ENCODE measurements at regions not wholly inside any gene's neighbourhood (a gene's known extent, or its start where the extent isn't known, plus 50 kb on each side); places are given as distances from the start of the nearest gene placed in this dataset.

DNA sequence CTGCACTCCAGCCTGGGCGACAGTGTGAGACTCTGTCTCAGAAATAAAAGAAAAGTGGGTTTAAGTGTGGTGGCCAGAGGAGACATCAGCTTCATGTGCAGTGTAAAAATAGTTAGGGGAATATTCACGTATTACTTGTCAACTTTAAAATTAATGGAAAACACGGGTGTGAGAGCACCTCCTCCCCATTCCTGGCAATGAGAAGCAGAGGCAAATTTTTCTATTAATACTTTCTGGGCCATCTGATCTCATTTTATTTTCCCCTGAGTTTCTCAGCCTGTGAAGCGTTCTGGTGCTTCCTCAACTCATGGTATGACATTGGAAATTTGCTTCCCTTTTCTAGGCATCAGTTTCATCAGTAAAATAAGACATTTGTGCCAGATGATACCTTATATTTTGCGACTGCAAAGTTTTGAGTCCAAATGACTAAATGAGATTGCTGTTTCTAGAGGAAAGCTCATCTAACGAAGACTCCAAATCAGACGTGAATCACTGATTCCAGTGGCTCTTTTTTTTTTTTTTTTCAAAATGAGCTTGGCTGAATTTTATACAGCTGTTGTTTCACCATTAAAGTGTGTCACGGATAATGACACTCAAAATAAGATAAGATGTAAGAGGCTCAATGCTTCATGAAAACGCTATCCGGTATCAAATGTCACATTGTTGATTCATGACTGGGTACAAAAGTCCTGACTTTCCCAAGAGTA is 104.6 kb downstream of the MSX2 start:
- H3K4me1 ChIP-seq (ENCODE audit: control insufficient read depth, low read length): no peaks in the 10 kb centered on the region
- no peaks in the 10 kb centered on the region for H3F3A ChIP-seq (ENCODE audit: control insufficient read depth, insufficient read depth)

DNA sequence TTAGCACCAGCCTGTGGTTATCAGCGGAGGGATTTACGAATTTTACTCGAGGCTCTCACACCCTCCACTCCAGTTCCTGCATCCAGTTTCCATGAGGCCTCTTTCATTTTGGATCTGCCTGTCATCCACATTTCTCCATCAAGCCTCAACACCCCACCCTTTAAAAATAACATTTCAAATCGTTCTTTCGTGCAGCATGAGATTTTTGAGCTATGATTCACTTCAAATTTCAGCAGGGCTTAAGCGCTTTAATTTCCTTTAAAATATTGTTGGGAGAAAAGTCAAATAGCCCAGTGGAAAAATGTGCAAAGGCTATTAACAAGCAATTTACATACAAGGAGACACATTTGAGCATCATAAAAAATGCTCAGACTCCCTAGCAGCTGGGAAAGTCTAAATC is 103.2 kb downstream of the MSX2 start:
- no peak overlapping the region for H3K4me3 ChIP-seq (ENCODE audit: low read length)
- H3K27ac ChIP-seq (ENCODE audit: low read depth, low read length): no peak overlapping the region
- H4K20me1 ChIP-seq (ENCODE audit: control insufficient read depth, insufficient read depth, low read depth, low read length): no peaks in the 10 kb centered on the region
- H3K4me1 ChIP-seq (ENCODE audit: control insufficient read depth, low read length): no peaks in the 10 kb centered on the region
- H3K79me2 ChIP-seq (ENCODE audit: control insufficient read depth, low read length): no peaks in the 10 kb centered on the region
- TF ChIP-seq CTCF (IDR thresholded peaks at IDR 0.05; ENCODE audit: low read depth, low read length, poor library complexity, severe bottlenecking): no peak
- TF ChIP-seq EZH2phosphoT487 (IDR thresholded peaks at IDR 0.05; ENCODE audit: borderline replicate concordance, low read length): no peak
- no peaks in the 10 kb centered on the region for H3F3A ChIP-seq (ENCODE audit: control insufficient read depth, insufficient read depth)
- H3K4me2 ChIP-seq (ENCODE audit: low read length): no peak overlapping the region
- H3K9me3 ChIP-seq (ENCODE audit: control insufficient read depth, insufficient read depth, low read length): no peaks in the 10 kb centered on the region
- no peaks in the 10 kb centered on the region for H3K36me3 ChIP-seq (ENCODE audit: control insufficient read depth, low read length)
- H3K27me3 ChIP-seq (ENCODE audit: control insufficient read depth, low read length): no peaks in the 10 kb centered on the region
- H3K9me2 ChIP-seq (replicated peaks; ENCODE audit: control insufficient read depth, low read length): no peaks in the 10 kb centered on the region

More for the DNA sequence above, 104.6 kb downstream of the MSX2 start:
- Histone ChIP-seq H3K79me2 (ENCODE audit: control insufficient read depth, low read length) (no peaks in the 10 kb centered on the region), H3K4me2 (ENCODE audit: low read length) (no peak overlapping the region), H3K27me3 (ENCODE audit: control insufficient read depth, low read length) (no peaks in the 10 kb centered on the region), H3K4me3 (ENCODE audit: low read length) (no peak overlapping the region), H3K27ac (ENCODE audit: low read depth, low read length) (no peak overlapping the region), H3K36me3 (ENCODE audit: control insufficient read depth, low read length) (no peaks in the 10 kb centered on the region), H4K20me1 (ENCODE audit: control insufficient read depth, insufficient read depth, low read depth, low read length) (no peaks in the 10 kb centered on the region), H3K9me3 (ENCODE audit: control insufficient read depth, insufficient read depth, low read length) (no peaks in the 10 kb centered on the region), H3K9me2 (replicated peaks; ENCODE audit: control insufficient read depth, low read length) (no peaks in the 10 kb centered on the region)
- TF ChIP-seq EZH2phosphoT487 (IDR thresholded peaks at IDR 0.05; ENCODE audit: borderline replicate concordance, low read length) (no peak), CTCF (IDR thresholded peaks at IDR 0.05; ENCODE audit: low read depth, low read length, poor library complexity, severe bottlenecking) (no peak)

GRCh38 chr5:174825587-174825986 is 101.2 kb downstream of the MSX2 start:
- Histone ChIP-seq H3K9me2 (replicated peaks; ENCODE audit: control insufficient read depth, low read length) (no peaks in the 10 kb centered on the region), H3K79me2 (ENCODE audit: control insufficient read depth, low read length) (no peaks in the 10 kb centered on the region), H3K27ac (ENCODE audit: low read depth, low read length) (no peak overlapping the region), H3K4me3 (ENCODE audit: low read length) (no peak overlapping the region), H3K36me3 (ENCODE audit: control insufficient read depth, low read length) (no peaks in the 10 kb centered on the region), H3K4me1 (ENCODE audit: control insufficient read depth, low read length) (no peaks in the 10 kb centered on the region), H3F3A (ENCODE audit: control insufficient read depth, insufficient read depth) (no peaks in the 10 kb centered on the region), H4K20me1 (ENCODE audit: control insufficient read depth, insufficient read depth, low read depth, low read length) (no peaks in the 10 kb centered on the region), H3K4me2 (ENCODE audit: low read length) (no peak overlapping the region), H3K27me3 (ENCODE audit: control insufficient read depth, low read length) (no peaks in the 10 kb centered on the region), H3K9me3 (ENCODE audit: control insufficient read depth, insufficient read depth, low read length) (no peaks in the 10 kb centered on the region)
- TF ChIP-seq CTCF (IDR thresholded peaks at IDR 0.05; ENCODE audit: low read depth, low read length, poor library complexity, severe bottlenecking) (no peak), EZH2phosphoT487 (IDR thresholded peaks at IDR 0.05; ENCODE audit: borderline replicate concordance, low read length) (no peak)

Data from DOHH2 (cell line).